ENCODE measurements at regions not wholly inside any gene's neighbourhood (a gene's known extent, or its start where the extent isn't known, plus 50 kb on each side); places are given as distances from the start of the nearest gene placed in this dataset.

DNA sequence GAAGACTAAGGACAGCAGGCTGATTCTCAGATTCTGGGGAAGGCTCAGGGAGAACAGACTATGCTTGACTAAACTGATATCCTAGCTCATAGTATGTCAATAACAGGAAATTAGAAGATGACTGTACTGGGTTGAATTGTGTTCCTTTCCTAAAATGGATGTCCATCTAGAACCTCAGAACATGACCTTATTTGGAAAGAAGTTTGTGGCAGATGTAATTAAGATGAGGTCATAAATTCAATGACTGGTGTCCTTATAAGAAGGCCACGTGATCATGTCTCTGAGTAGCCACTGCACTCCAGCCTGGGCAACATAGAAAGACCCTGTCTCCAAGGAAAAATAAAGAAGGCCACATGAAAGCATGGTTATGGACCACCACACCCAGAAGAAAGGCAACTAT is 113.9 kb upstream of the STMND1 start:
- Histone ChIP-seq H3K4me2 (ENCODE audit: insufficient read depth, low read length) (no peak overlapping the region), H3K4me1 (ENCODE audit: control insufficient read depth, extremely low read depth, insufficient read depth, low read length) (no peaks in the 10 kb centered on the region), H4K20me1 (replicated peaks; ENCODE audit: control insufficient read depth, extremely low read depth, insufficient read depth, low read length) (no peaks in the 10 kb centered on the region), H3K79me2 (ENCODE audit: control insufficient read depth, insufficient read depth, low read length) (no peaks in the 10 kb centered on the region), H3K4me3 (replicated peaks in 1 of 3; ENCODE audit: insufficient read depth in 1 of 3, low read depth in 1 of 3, low read length in 3 of 3) (no peak overlapping the region), H3K9me1 (replicated peaks; ENCODE audit: control insufficient read depth, extremely low read depth, insufficient read depth, low read length) (no peaks in the 10 kb centered on the region), H3K9ac (replicated peaks; ENCODE audit: extremely low read depth, insufficient read depth, low read length) (no peak overlapping the region), H3K9me3 (replicated peaks; ENCODE audit: control insufficient read depth, insufficient read depth, low read length) (no peaks in the 10 kb centered on the region), H2AFZ (ENCODE audit: low read depth, low read length) (no peak overlapping the region), H3K27ac (ENCODE audit: insufficient read depth, low read depth, low read length) (no peak overlapping the region), H3K27me3 (ENCODE audit: control insufficient read depth in 2 of 2, insufficient read depth in 2 of 2, low read length in 2 of 2) (peaks cover 16 to 36% of the 10 kb centered on the region in 2 experiments), H3K36me3 (ENCODE audit: control insufficient read depth in 2 of 2, extremely low read depth in 1 of 2, insufficient read depth in 2 of 2, low read length in 2 of 2) (no peaks in the 10 kb centered on the region)
- no peak for TF ChIP-seq POLR2AphosphoS5 (IDR thresholded peaks at IDR 0.05; ENCODE audit: insufficient read depth, low read depth, low read length)
- no peak for TF ChIP-seq EZH2 (IDR thresholded peaks at IDR 0.05; ENCODE audit: borderline replicate concordance, low read depth, low read length, severe bottlenecking)
- TF ChIP-seq MYC (IDR thresholded peaks at IDR 0.05; ENCODE audit: low read depth, low read length) = no peak
- dilution Hi-C loops (cut with MboI; ENCODE audit: extremely low pct_ligation_motif_present, low sequenced_read_pairs) (no loop called here), intact Hi-C loops (cut with micrococcal nuclease) (no loop called here)
- ChIA-PET POLR2A (no interaction called here), CTCF (interaction anchor here (1.7 kb wide), 1 partner anchor 23 kb away, joined by 4 read pairs; no protein-coding TSS in a partner anchor)
- FAIRE-seq (no peak), DNase-seq (ENCODE audit: low read depth, low spot score) (no peak)
- BruUV-seq (replicated peaks) = no TSS peak

DNA sequence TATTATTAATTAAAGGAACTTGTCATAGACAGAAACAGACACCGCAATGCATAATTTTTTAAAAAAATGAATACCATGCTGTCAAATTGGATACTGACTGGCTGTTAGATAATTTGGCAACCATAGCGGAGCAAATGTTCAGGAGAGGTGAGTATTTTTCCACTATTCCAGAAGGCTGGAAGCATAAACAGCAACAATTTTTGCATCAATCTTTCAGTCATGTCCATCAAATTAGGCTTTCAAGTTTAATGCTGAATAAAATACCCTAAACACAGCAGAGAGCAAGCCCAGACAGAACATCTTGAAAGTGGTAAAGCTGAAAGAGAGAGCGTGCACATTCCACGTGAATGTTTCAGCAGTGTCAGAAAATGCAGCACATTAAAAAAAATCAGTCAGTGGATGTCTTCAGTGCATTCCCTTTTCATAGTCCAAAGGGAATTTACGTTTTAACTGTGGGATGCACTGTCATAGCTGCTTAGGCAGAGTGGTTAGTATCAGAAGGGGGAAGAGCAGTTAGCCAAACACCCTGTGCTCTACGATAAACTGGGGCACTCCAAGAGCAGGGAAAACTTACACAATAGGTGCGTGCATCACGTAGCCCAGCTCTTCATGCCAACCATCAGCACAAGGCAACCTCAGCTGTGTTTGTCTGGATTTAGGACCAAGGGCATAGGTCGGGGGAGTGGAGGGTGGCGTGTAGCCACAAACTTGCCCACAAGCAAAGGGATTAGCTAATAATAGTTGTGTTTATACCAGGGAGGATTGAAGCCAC is 116.2 kb upstream of the STMND1 start:
- no peak for TF ChIP-seq EZH2 (IDR thresholded peaks at IDR 0.05; ENCODE audit: borderline replicate concordance, low read depth, low read length, severe bottlenecking)
- no peak for TF ChIP-seq GATA2 (IDR thresholded peaks at IDR 0.05; ENCODE audit: insufficient read depth, insufficient read length, low read depth, low read length)
- TF ChIP-seq MYC (IDR thresholded peaks at IDR 0.05; ENCODE audit: low read depth, low read length) = no peak
- TF ChIP-seq POLR2AphosphoS5 (IDR thresholded peaks at IDR 0.05; ENCODE audit: insufficient read depth, low read depth, low read length) = no peak
- TF ChIP-seq, protein P1, sequence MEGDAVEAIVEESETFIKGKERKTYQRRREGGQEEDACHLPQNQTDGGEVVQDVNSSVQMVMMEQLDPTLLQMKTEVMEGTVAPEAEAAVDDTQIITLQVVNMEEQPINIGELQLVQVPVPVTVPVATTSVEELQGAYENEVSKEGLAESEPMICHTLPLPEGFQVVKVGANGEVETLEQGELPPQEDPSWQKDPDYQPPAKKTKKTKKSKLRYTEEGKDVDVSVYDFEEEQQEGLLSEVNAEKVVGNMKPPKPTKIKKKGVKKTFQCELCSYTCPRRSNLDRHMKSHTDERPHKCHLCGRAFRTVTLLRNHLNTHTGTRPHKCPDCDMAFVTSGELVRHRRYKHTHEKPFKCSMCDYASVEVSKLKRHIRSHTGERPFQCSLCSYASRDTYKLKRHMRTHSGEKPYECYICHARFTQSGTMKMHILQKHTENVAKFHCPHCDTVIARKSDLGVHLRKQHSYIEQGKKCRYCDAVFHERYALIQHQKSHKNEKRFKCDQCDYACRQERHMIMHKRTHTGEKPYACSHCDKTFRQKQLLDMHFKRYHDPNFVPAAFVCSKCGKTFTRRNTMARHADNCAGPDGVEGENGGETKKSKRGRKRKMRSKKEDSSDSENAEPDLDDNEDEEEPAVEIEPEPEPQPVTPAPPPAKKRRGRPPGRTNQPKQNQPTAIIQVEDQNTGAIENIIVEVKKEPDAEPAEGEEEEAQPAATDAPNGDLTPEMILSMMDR (IDR thresholded peaks at IDR 0.05; ENCODE audit: extremely low read depth in 1 of 2, insufficient read depth in 1 of 2, low read depth in 1 of 2, low read length in 2 of 2) = no peak
- no peak for TF ChIP-seq POLR2A (IDR thresholded peaks at IDR 0.05; ENCODE audit: low read depth, low read length)
- TF ChIP-seq, protein P2, sequence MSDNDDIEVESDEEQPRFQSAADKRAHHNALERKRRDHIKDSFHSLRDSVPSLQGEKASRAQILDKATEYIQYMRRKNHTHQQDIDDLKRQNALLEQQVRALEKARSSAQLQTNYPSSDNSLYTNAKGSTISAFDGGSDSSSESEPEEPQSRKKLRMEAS (IDR thresholded peaks at IDR 0.05; ENCODE audit: insufficient read depth, insufficient read length) = no peak
- no peak for TF ChIP-seq FOS (IDR thresholded peaks at IDR 0.05; ENCODE audit: borderline replicate concordance, insufficient read depth, low read length)
- no peak for TF ChIP-seq JUN (IDR thresholded peaks at IDR 0.05; ENCODE audit: borderline replicate concordance, insufficient read depth, insufficient read length, low read depth)
- Histone ChIP-seq H3K4me2 (ENCODE audit: insufficient read depth, low read length) (no peak overlapping the region), H3K79me2 (ENCODE audit: control insufficient read depth, insufficient read depth, low read length) (no peaks in the 10 kb centered on the region), H3K4me1 (ENCODE audit: control insufficient read depth, extremely low read depth, insufficient read depth, low read length) (no peaks in the 10 kb centered on the region), H3K27ac (ENCODE audit: insufficient read depth, low read depth, low read length) (no peak overlapping the region), H3K36me3 (ENCODE audit: control insufficient read depth in 2 of 2, extremely low read depth in 1 of 2, insufficient read depth in 2 of 2, low read length in 2 of 2) (no peaks in the 10 kb centered on the region), H2AFZ (ENCODE audit: low read depth, low read length) (no peak overlapping the region), H4K20me1 (replicated peaks; ENCODE audit: control insufficient read depth, extremely low read depth, insufficient read depth, low read length) (no peaks in the 10 kb centered on the region), H3K4me3 (replicated peaks in 1 of 3; ENCODE audit: insufficient read depth in 1 of 3, low read depth in 1 of 3, low read length in 3 of 3) (no peak overlapping the region), H3K9me3 (replicated peaks; ENCODE audit: control insufficient read depth, insufficient read depth, low read length) (no peaks in the 10 kb centered on the region), H3K9ac (replicated peaks; ENCODE audit: extremely low read depth, insufficient read depth, low read length) (no peak overlapping the region), H3K9me1 (replicated peaks; ENCODE audit: control insufficient read depth, extremely low read depth, insufficient read depth, low read length) (no peaks in the 10 kb centered on the region), H3K27me3 (ENCODE audit: control insufficient read depth in 2 of 2, insufficient read depth in 2 of 2, low read length in 2 of 2) (peaks cover 13 to 24% of the 10 kb centered on the region in 2 experiments)
- intact Hi-C loops (cut with micrococcal nuclease) (no loop called here), dilution Hi-C loops (cut with MboI; ENCODE audit: extremely low pct_ligation_motif_present, low sequenced_read_pairs) (no loop called here)
- CTCF ChIA-PET = interaction anchor here (1.2 to 1.3 kb wide), 2 partner anchors 12 to 27 kb away, joined by 3 to 4 read pairs; no protein-coding TSS in a partner anchor
- no TSS peak for BruUV-seq (replicated peaks)
- POLR2A ChIA-PET = no interaction called here
- no peak for DNase-seq (ENCODE audit: low read depth, low spot score)
- no peak for FAIRE-seq

Data from endothelial cell of umbilical vein (primary cell).